ENCODE measurements at regions not wholly inside any gene's neighbourhood (a gene's known extent, or its start where the extent isn't known, plus 50 kb on each side); places are given as distances from the start of the nearest gene placed in this dataset.

DNA sequence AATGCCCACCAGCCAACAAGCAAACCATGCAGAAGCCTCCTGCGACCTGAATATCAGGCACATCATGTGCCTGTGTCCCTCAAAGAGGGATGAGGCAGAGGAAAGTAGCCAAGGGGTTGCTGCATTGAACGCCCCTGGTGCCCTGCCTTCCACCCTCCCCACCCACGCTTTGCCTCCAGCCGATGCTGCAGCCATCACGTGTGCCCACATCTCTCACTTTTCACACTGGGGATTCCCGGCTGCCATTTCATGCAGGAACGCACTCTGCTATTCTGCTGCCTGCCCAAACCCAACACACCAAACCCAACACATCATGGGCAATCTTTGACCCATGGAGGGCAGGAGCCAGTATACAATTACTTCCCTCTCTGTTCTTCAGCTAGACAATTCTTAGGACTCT, 462.2 kb upstream of the PROK2 start:
- POLR2A ChIA-PET = no interaction called here

DNA sequence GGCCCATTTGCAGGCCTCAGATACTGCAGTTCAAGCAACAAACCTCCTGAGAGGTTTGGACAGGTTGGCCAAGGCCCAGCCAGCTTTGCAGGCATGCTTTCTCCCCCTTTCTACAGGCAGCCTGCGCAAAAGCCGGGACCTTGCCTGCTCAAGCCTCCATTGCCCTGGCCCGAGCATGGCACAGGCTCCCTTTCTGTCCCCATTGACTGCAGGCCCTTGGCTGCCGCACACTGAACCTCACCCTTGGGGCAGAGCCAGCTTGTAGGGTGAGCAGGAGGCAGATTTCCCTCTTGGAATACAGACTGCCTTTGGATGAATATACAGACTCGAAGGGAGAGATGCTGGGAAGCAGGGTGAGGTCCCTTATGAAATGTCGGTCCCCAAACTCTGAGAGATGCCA, 461.7 kb upstream of the PROK2 start:
- CTCF ChIA-PET = interaction anchor here (1.2 kb wide), 1 partner anchor 12 kb away, joined by 3 read pairs; no protein-coding TSS in a partner anchor
- H3K27ac Mint-ChIP-seq = no peak overlapping the region
- no peak for DNase-seq
- intact Hi-C loops (cut with DNase I, micrococcal nuclease) = no loop called here
- POLR2A ChIA-PET = no interaction called here
- ATAC-seq = no peak
- no peak overlapping the region for H3K4me3 Mint-ChIP-seq
- no peaks in the 10 kb centered on the region for H3K36me3 Mint-ChIP-seq (ENCODE audit: low read depth)
- peaks cover under 1% of the 10 kb centered on the region for H3K4me1 Mint-ChIP-seq
- no peaks in the 10 kb centered on the region for H3K27me3 Mint-ChIP-seq
- no peaks in the 10 kb centered on the region for H3K9me3 Mint-ChIP-seq (ENCODE audit: low read depth)

More for the DNA sequence above, 462.2 kb upstream of the PROK2 start:
- Mint-ChIP-seq H3K27ac (no peak overlapping the region), H3K9me3 (ENCODE audit: low read depth) (no peaks in the 10 kb centered on the region), H3K27me3 (no peaks in the 10 kb centered on the region), H3K4me1 (no peaks in the 10 kb centered on the region), H3K4me3 (no peak overlapping the region), H3K36me3 (ENCODE audit: low read depth) (no peaks in the 10 kb centered on the region)
- ATAC-seq = no peak
- no peak for DNase-seq
- CTCF ChIA-PET = interaction anchor here (1.2 kb wide), 2 partner anchors 13 kb away, joined by 3 read pairs; no protein-coding TSS in a partner anchor
- intact Hi-C loops (cut with DNase I, micrococcal nuclease) = no loop called here

- CTCF ChIA-PET = interaction anchor here (0.7 kb wide), 1 partner anchor 316 kb away, joined by 3 read pairs; no protein-coding TSS in a partner anchor
- Mint-ChIP-seq H3K9me3 (ENCODE audit: low read depth) (no peaks in the 10 kb centered on the region), H3K4me1 (peaks cover 3% of the 10 kb centered on the region), H3K4me3 (no peak overlapping the region), H3K27ac (no peak overlapping the region), H3K36me3 (ENCODE audit: low read depth) (no peaks in the 10 kb centered on the region), H3K27me3 (no peaks in the 10 kb centered on the region)
- intact Hi-C loops (cut with DNase I, micrococcal nuclease) = no loop called here
- ATAC-seq = no peak
- POLR2A ChIA-PET = no interaction called here
- DNase-seq = no peak
Observed at GRCh38 chr3:72245183-72245811, 460.3 kb upstream of the PROK2 start.

- ChIA-PET CTCF (interaction anchor here (0.6 to 0.7 kb wide), 2 partner anchors 105 to 317 kb away, joined by 3 read pairs; no protein-coding TSS in a partner anchor), POLR2A (interaction anchor here (0.6 kb wide), 1 partner anchor 1497 kb away, joined by 5 read pairs; no protein-coding TSS in a partner anchor)
- no peak for ATAC-seq
- intact Hi-C loops (cut with DNase I, micrococcal nuclease) = no loop called here
- Mint-ChIP-seq H3K27me3 (no peaks in the 10 kb centered on the region), H3K36me3 (ENCODE audit: low read depth) (no peaks in the 10 kb centered on the region), H3K4me3 (no peak overlapping the region), H3K27ac (no peak overlapping the region), H3K4me1 (peaks cover 3% of the 10 kb centered on the region), H3K9me3 (ENCODE audit: low read depth) (no peaks in the 10 kb centered on the region)
- no peak for DNase-seq
Observed at GRCh38 chr3:72244396-72244795, 459.4 kb upstream of the PROK2 start.

DNA sequence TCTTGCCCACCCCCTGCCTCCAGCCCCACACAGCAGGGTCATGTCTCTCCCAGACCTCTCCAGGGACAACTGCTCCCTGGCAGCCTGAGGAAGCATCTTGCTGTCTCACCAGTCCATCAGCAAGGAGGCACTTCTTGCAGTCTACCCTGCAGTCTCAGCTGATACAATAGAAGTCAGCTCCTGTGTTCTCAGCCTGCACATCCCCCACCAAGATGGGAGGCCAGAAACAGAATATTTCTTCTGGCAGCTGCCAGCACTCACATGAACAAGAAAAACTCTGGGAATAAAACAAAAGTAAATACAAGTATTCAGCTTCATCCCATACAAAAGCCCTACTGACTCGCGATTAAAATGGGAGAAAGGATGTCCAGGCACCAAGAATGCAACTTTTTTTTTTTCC, 457.4 kb upstream of the PROK2 start:
- no peaks in the 10 kb centered on the region for H3K36me3 Mint-ChIP-seq (ENCODE audit: low read depth)
- POLR2A ChIA-PET = no interaction called here
- no peak overlapping the region for H3K4me3 Mint-ChIP-seq
- no peak overlapping the region for H3K27ac Mint-ChIP-seq
- H3K9me3 Mint-ChIP-seq (ENCODE audit: low read depth) = no peaks in the 10 kb centered on the region
- no peaks in the 10 kb centered on the region for H3K27me3 Mint-ChIP-seq
- DNase-seq (no peak), ATAC-seq (no peak)
- intact Hi-C loops (cut with DNase I, micrococcal nuclease) = no loop called here
- CTCF ChIA-PET = interaction anchor here (0.7 kb wide), 1 partner anchor 902 kb away, joined by 3 read pairs; no protein-coding TSS in a partner anchor
- peaks cover 3% of the 10 kb centered on the region for H3K4me1 Mint-ChIP-seq

GRCh38 chr3:72241525-72241924, 456.6 kb upstream of the PROK2 start:
- H3K4me3 Mint-ChIP-seq = no peak overlapping the region
- no peak overlapping the region for H3K27ac Mint-ChIP-seq
- intact Hi-C loops (cut with DNase I, micrococcal nuclease) = no loop called here
- POLR2A ChIA-PET = no interaction called here
- ATAC-seq (peak; percentile 42), DNase-seq (no peak)
- no peaks in the 10 kb centered on the region for H3K36me3 Mint-ChIP-seq (ENCODE audit: low read depth)
- CTCF ChIA-PET = no interaction called here
- H3K27me3 Mint-ChIP-seq = peaks cover 3% of the 10 kb centered on the region
- peaks cover 3% of the 10 kb centered on the region for H3K4me1 Mint-ChIP-seq
- no peaks in the 10 kb centered on the region for H3K9me3 Mint-ChIP-seq (ENCODE audit: low read depth)

- ChIA-PET POLR2A (no interaction called here), CTCF (interaction anchor here (0.8 kb wide), 1 partner anchor 14 kb away, joined by 3 read pairs; no protein-coding TSS in a partner anchor)
- intact Hi-C loops (cut with DNase I, micrococcal nuclease) = no loop called here
- Mint-ChIP-seq H3K4me3 (no peak overlapping the region), H3K9me3 (ENCODE audit: low read depth) (no peaks in the 10 kb centered on the region), H3K27me3 (peaks cover 3% of the 10 kb centered on the region), H3K27ac (no peak overlapping the region), H3K36me3 (ENCODE audit: low read depth) (no peaks in the 10 kb centered on the region), H3K4me1 (peaks cover 3% of the 10 kb centered on the region)
- no peak for ATAC-seq
- DNase-seq = no peak
Observed at GRCh38 chr3:72240531-72240930, 455.6 kb upstream of the PROK2 start.

GRCh38 chr3:72238801-72239200, 453.9 kb upstream of the PROK2 start:
- DNase-seq (no peak), ATAC-seq (no peak)
- Mint-ChIP-seq H3K9me3 (ENCODE audit: low read depth) (no peaks in the 10 kb centered on the region), H3K4me1 (peaks cover 3% of the 10 kb centered on the region), H3K27ac (no peak overlapping the region), H3K4me3 (no peak overlapping the region), H3K36me3 (ENCODE audit: low read depth) (no peaks in the 10 kb centered on the region), H3K27me3 (peaks cover 6% of the 10 kb centered on the region)
- intact Hi-C loops (cut with DNase I, micrococcal nuclease) = loop anchor here in 1 of 2 experiments (5.0 kb wide), 1 partner anchor 54 kb away; no protein-coding TSS in a partner anchor
- CTCF ChIA-PET = interaction anchor here (0.7 to 1.0 kb wide), 3 partner anchors 37 to 98 kb away, joined by 3 read pairs; no protein-coding TSS in a partner anchor
- POLR2A ChIA-PET = no interaction called here

DNA sequence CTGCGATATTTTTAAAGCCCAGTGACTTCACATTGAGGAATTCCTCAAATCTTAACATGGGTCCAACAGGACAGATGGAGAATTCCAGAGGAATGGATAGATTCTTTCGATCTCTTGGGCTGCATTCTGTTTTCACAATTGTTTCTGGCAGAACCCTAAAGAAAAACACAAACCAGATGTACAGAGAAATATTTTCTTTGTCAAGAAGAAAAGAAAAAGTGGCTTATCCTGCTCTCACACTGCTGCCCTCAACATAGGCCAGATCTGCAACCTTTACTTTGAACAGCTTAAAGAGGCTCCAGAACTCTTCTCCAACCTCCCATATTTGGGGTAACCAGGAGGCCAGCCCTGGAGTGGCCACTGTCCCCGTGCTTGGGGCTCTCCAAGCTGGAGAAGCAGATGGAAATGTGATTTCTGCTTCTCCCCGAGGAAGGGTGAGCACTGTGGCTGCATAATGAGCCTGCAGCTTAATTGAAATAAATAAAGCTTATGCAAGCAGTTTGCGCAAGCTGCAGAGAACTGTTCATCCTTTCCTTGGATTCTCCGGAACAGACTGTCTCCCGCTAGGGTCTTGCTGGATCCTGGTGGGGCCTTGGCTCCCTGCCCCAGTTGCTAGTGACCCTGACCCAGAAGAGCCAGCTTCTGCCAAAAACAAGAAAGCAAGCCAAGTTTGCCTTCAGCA, 453.2 kb upstream of the PROK2 start:
- CTCF ChIA-PET = interaction anchor here (0.7 to 0.9 kb wide), 2 partner anchors 36 to 39 kb away, joined by 3 read pairs; no protein-coding TSS in a partner anchor
- Mint-ChIP-seq H3K27me3 (peaks cover 6% of the 10 kb centered on the region), H3K9me3 (ENCODE audit: low read depth) (no peaks in the 10 kb centered on the region), H3K4me3 (no peak overlapping the region), H3K36me3 (ENCODE audit: low read depth) (no peaks in the 10 kb centered on the region), H3K27ac (no peak overlapping the region), H3K4me1 (peaks cover 3% of the 10 kb centered on the region)
- intact Hi-C loops (cut with DNase I, micrococcal nuclease) = loop anchor here in 1 of 2 experiments (5.0 kb wide), 1 partner anchor 54 kb away; no protein-coding TSS in a partner anchor
- POLR2A ChIA-PET = no interaction called here
- ATAC-seq = no peak
- DNase-seq = no peak

DNA sequence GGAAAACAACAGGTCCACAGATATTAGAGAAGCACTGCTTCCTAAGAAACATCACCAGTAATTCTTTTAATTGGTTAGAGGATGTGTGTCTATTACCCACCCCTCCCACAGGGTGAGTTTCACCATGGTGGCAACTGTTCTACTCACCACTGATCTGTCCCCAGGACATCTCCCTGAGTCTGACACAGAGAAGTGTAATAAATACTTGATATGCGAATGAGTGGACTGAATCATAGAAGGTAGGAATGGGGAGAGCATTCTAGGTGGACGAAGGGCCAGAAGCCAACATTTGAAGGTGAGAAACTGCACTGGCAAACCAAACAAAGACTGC, 452.7 kb upstream of the PROK2 start:
- Mint-ChIP-seq H3K27ac (no peak overlapping the region), H3K4me3 (no peak overlapping the region), H3K9me3 (ENCODE audit: low read depth) (no peaks in the 10 kb centered on the region), H3K4me1 (peaks cover 3% of the 10 kb centered on the region), H3K27me3 (peaks cover 6% of the 10 kb centered on the region), H3K36me3 (ENCODE audit: low read depth) (no peaks in the 10 kb centered on the region)
- intact Hi-C loops (cut with DNase I, micrococcal nuclease) = loop anchor here in 1 of 2 experiments (5.0 kb wide), 1 partner anchor 55 kb away; no protein-coding TSS in a partner anchor
- no peak for DNase-seq
- ATAC-seq = no peak
- CTCF ChIA-PET = no interaction called here
- POLR2A ChIA-PET = no interaction called here

DNA sequence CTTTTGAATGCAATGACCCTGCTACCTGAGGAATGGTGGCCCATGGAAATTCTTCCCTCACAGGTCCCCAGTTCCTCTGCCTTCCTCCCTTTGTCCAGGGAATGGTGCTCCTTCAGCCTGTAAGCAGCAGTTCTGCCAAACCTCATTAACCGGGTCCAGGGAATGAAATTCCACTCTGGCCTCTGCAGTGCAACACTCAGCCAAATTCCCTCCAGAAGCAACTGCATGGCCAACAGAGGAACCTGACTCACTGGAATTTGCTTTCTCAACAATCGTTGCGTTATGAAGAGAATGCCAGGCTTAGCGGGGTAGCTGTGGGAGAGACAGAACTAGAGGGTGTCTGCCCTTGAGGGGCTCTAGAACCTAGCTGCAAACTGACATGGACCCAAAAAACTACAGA, 449.4 kb upstream of the PROK2 start:
- H3K9me3 Mint-ChIP-seq (ENCODE audit: low read depth) = no peaks in the 10 kb centered on the region
- DNase-seq = no peak
- H3K36me3 Mint-ChIP-seq (ENCODE audit: low read depth) = no peaks in the 10 kb centered on the region
- no peak for ATAC-seq
- no peaks in the 10 kb centered on the region for H3K4me1 Mint-ChIP-seq
- peaks cover 9% of the 10 kb centered on the region for H3K27me3 Mint-ChIP-seq
- intact Hi-C loops (cut with DNase I, micrococcal nuclease) = no loop called here
- ChIA-PET POLR2A (interaction anchor here (0.6 kb wide), 1 partner anchor 293 kb away, joined by 5 read pairs; no protein-coding TSS in a partner anchor), CTCF (interaction anchor here (1.4 kb wide), 1 partner anchor 12 kb away, joined by 3 read pairs; no protein-coding TSS in a partner anchor)
- no peak overlapping the region for H3K27ac Mint-ChIP-seq
- H3K4me3 Mint-ChIP-seq = no peak overlapping the region

DNA sequence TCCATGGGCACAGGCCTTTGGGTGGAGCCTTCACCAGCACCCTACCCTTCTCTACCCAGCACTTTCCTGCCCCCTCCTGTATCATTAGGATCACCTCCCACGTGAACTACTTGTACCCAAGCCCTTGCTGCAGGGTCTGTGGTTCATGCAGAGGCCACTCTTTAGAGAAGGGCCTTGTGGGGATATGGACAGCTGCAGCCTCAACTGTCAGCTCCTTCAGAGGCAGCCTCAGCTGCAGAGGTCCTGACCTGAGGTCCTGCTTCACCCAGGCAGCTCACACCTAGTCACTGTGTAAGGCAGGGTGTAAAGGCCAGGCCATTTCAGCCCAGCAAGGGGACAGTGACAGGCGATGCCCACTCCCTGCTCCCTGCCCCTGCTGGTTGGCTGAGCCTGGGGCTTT, 448.6 kb upstream of the PROK2 start:
- Mint-ChIP-seq H3K9me3 (ENCODE audit: low read depth) (no peaks in the 10 kb centered on the region), H3K36me3 (ENCODE audit: low read depth) (no peaks in the 10 kb centered on the region), H3K27ac (no peak overlapping the region), H3K27me3 (peaks cover 9% of the 10 kb centered on the region), H3K4me3 (no peak overlapping the region), H3K4me1 (no peaks in the 10 kb centered on the region)
- DNase-seq (no peak), ATAC-seq (no peak)
- CTCF ChIA-PET = no interaction called here
- intact Hi-C loops (cut with DNase I, micrococcal nuclease) = no loop called here
- POLR2A ChIA-PET = interaction anchor here (0.6 kb wide), 1 partner anchor 24 kb away, joined by 3 read pairs; no protein-coding TSS in a partner anchor
